B cell (primary cell): ENCODE measurements at regions not wholly inside any gene's neighbourhood (a gene's known extent, or its start where the extent isn't known, plus 50 kb on each side); places are given as distances from the start of the nearest gene placed in this dataset.

ENCODE experiments used
- EZH2 ChIP-seq: IDR thresholded peaks from 2 replicates; pipeline ENCODE4 v1.6.1; 2012; ENCODE audit warnings: borderline replicate concordance, low read depth, mild to moderate bottlenecking, moderate library complexity, low read length; ENCODE audit not compliant: insufficient read depth, poor library complexity, severe bottlenecking
- TF ChIP-seq, protein P1 (sequence below): fragments of 200-600 bp; IDR thresholded peaks from one replicate; pipeline ENCODE4 v1.8.0; 2022; ENCODE audit warnings: antibody characterized with exemption, mild to moderate bottlenecking

DNA sequence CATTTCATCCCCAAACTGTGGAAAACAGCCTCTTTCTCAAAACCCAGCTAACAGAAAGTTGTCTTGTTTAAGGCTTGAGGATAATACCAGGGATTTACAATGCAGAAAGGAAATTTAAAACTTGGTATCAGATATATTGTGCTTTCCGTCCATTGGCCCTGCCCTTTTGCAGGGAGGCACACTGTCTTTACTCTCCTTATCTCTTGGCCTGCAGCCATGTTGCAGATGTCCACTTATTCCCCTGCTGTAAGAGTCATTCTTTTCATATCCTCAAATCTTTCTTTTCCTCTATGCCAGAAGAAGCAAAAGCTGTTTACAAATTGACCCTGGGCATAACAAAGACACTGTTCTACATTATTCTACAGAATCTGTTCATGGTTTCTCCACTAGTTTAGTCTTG, 75.6 kb upstream of the DYNLT3 start:
- no peak for TF ChIP-seq EZH2
- TF ChIP-seq, protein P1, sequence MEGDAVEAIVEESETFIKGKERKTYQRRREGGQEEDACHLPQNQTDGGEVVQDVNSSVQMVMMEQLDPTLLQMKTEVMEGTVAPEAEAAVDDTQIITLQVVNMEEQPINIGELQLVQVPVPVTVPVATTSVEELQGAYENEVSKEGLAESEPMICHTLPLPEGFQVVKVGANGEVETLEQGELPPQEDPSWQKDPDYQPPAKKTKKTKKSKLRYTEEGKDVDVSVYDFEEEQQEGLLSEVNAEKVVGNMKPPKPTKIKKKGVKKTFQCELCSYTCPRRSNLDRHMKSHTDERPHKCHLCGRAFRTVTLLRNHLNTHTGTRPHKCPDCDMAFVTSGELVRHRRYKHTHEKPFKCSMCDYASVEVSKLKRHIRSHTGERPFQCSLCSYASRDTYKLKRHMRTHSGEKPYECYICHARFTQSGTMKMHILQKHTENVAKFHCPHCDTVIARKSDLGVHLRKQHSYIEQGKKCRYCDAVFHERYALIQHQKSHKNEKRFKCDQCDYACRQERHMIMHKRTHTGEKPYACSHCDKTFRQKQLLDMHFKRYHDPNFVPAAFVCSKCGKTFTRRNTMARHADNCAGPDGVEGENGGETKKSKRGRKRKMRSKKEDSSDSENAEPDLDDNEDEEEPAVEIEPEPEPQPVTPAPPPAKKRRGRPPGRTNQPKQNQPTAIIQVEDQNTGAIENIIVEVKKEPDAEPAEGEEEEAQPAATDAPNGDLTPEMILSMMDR = no peak
